DND-41 (cell line): ENCODE measurements at regions not wholly inside any gene's neighbourhood (a gene's known extent, or its start where the extent isn't known, plus 50 kb on each side); places are given as distances from the start of the nearest gene placed in this dataset.

Experiments
- CTCF ChIP-seq: IDR thresholded peaks from 2 replicates; pipeline ENCODE4 v1.5.1; 2012; ENCODE audit warnings: borderline replicate concordance, low read length, moderate library complexity, mild to moderate bottlenecking; ENCODE audit not compliant: poor library complexity, severe bottlenecking; ENCODE audit errors: extremely low read depth
- EZH2 ChIP-seq: IDR thresholded peaks from 3 replicates; pipeline ENCODE4 v1.6.1; 2012; ENCODE audit warnings: borderline replicate concordance, low read depth, mild to moderate bottlenecking, moderate library complexity, low read length, inconsistent platforms; ENCODE audit not compliant: severe bottlenecking

GRCh38 chr7:138207555-138207971 is 131.3 kb downstream of the AKR1D1 start:
- TF ChIP-seq CTCF (no peak), EZH2 (no peak)
